SJSA1 (cell line): ENCODE measurements at regions not wholly inside any gene's neighbourhood (a gene's known extent, or its start where the extent isn't known, plus 50 kb on each side); places are given as distances from the start of the nearest gene placed in this dataset.

ENCODE experiments used
- DNase-seq, 2 experiments: peaks; one replicate each; pipeline ENCODE4 v3.0.0-alpha.2; 2015 to 2020; ENCODE audit warnings: low spot score in 2 of 2, low read depth in 1 of 2
- H3K27ac ChIP-seq: fragments of 250-450 bp; sonication (Bioruptor Pico); 2 replicates; pipeline ENCODE4 v1.5.1; 2020; ENCODE audit warnings: mild to moderate bottlenecking, moderate library complexity
- H3K27me3 ChIP-seq: fragments of 250-450 bp; sonication (Bioruptor Pico); replicated peaks from 2 replicates; pipeline ENCODE4 v1.5.1; 2020; ENCODE audit warnings: mild to moderate bottlenecking, moderate library complexity
- H3K36me3 ChIP-seq: fragments of 250-450 bp; sonication (Bioruptor Pico); 2 replicates; pipeline ENCODE4 v1.5.1; 2020; ENCODE audit warnings: mild to moderate bottlenecking
- H3K4me1 ChIP-seq: fragments of 250-450 bp; sonication (Bioruptor Pico); replicated peaks from 2 replicates; pipeline ENCODE4 v1.6.1; 2021; ENCODE audit warnings: mild to moderate bottlenecking
- H3K4me3 ChIP-seq: fragments of 250-450 bp; sonication (Bioruptor Pico); 2 replicates; pipeline ENCODE4 v1.5.1; 2020; ENCODE audit warnings: mild to moderate bottlenecking
- H3K9me3 ChIP-seq: fragments of 250-450 bp; sonication (Bioruptor Pico); replicated peaks from 2 replicates; pipeline ENCODE4 v1.5.1; 2020; ENCODE audit warnings: mild to moderate bottlenecking

- H3K4me3 ChIP-seq, result no peak overlapping the region
- H3K4me1 ChIP-seq, result no peaks in the 10 kb centered on the region
- H3K27me3 ChIP-seq, result no peaks in the 10 kb centered on the region
- H3K36me3 ChIP-seq, result no peaks in the 10 kb centered on the region
- H3K27ac ChIP-seq, result no peak overlapping the region
- H3K9me3 ChIP-seq, result no peaks in the 10 kb centered on the region
- no peak for DNase-seq
Measured at GRCh38 chr14:25120261-25120660, 70.3 kb upstream of the STXBP6 start.

DNA sequence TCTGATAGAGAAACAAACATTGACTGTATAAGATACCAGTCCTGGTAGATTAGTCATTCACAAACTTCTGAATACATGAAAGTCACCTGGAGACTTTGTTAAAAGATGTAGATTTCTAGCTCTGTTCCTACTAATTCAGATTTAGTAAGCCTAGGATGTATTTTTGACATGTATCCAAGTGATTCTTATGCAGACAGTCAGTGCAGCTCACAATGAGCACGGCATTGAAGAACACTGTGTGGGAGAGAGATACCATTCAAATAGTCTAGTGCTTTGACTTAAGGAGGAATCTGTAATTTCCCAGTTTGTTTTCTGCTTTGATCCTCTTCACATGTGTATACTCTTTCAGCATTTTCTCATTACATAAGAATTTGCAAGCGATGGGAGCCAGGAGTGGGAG is 68.7 kb upstream of the STXBP6 start:
- no peak overlapping the region for H3K27ac ChIP-seq
- no peaks in the 10 kb centered on the region for H3K27me3 ChIP-seq
- no peaks in the 10 kb centered on the region for H3K36me3 ChIP-seq
- no peak for DNase-seq
- H3K4me3 ChIP-seq, result no peak overlapping the region
- H3K4me1 ChIP-seq, result no peaks in the 10 kb centered on the region
- H3K9me3 ChIP-seq, result no peaks in the 10 kb centered on the region

GRCh38 chr14:25117342-25117741 is 67.4 kb upstream of the STXBP6 start:
- Histone ChIP-seq H3K9me3 (no peaks in the 10 kb centered on the region), H3K27ac (no peak overlapping the region), H3K36me3 (no peaks in the 10 kb centered on the region), H3K27me3 (no peaks in the 10 kb centered on the region), H3K4me3 (no peak overlapping the region), H3K4me1 (no peaks in the 10 kb centered on the region)
- no peak for DNase-seq

- H3K4me3 ChIP-seq, result no peak overlapping the region
- no peaks in the 10 kb centered on the region for H3K36me3 ChIP-seq
- no peaks in the 10 kb centered on the region for H3K4me1 ChIP-seq
- DNase-seq, result no peak
- H3K27ac ChIP-seq, result no peak overlapping the region
- no peaks in the 10 kb centered on the region for H3K9me3 ChIP-seq
- H3K27me3 ChIP-seq, result no peaks in the 10 kb centered on the region
Measured at GRCh38 chr14:25116607-25117006, 66.7 kb upstream of the STXBP6 start.

- Histone ChIP-seq H3K36me3 (no peaks in the 10 kb centered on the region), H3K4me1 (no peaks in the 10 kb centered on the region), H3K27ac (no peak overlapping the region), H3K9me3 (no peaks in the 10 kb centered on the region), H3K4me3 (no peak overlapping the region), H3K27me3 (no peaks in the 10 kb centered on the region)
- DNase-seq, result no peak
Measured at GRCh38 chr14:25113394-25113793, 63.4 kb upstream of the STXBP6 start.

DNA sequence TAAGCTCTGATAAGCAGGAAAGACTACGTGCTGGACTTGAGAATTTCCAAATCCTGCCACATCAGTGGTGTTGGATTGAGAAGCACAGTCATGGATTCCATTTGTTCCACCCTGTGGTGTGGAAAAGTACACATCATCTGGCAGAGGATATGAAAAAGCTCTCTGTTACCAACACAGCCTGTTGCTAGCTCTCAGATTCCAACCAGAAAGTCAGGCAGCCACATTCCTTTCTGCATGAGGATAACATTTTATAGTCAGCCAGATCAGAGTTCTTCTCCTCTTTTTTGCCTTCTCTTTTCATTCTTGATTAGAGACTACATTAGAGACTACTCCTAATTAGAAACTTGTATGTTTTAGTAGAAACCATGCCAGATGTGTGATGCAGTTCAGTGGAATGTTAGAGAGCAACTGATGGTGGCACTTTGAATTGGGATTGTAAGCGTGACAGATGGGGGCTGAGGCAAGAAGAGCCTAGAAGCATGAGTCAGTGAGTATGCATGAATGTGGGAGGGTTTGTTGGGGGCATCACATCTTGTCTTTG is 61.2 kb upstream of the STXBP6 start:
- Histone ChIP-seq H3K4me3 (no peak overlapping the region), H3K9me3 (no peaks in the 10 kb centered on the region), H3K36me3 (no peaks in the 10 kb centered on the region), H3K4me1 (no peaks in the 10 kb centered on the region), H3K27ac (no peak overlapping the region), H3K27me3 (no peaks in the 10 kb centered on the region)
- no peak for DNase-seq

- Histone ChIP-seq H3K4me1 (no peaks in the 10 kb centered on the region), H3K27me3 (no peaks in the 10 kb centered on the region), H3K27ac (no peak overlapping the region), H3K4me3 (no peak overlapping the region), H3K9me3 (no peaks in the 10 kb centered on the region), H3K36me3 (no peaks in the 10 kb centered on the region)
- DNase-seq, result no peak
Measured at GRCh38 chr14:25110106-25110505, 60.2 kb upstream of the STXBP6 start.

- no peak overlapping the region for H3K27ac ChIP-seq
- no peak overlapping the region for H3K4me3 ChIP-seq
- H3K36me3 ChIP-seq, result no peaks in the 10 kb centered on the region
- DNase-seq, result no peak
- no peaks in the 10 kb centered on the region for H3K27me3 ChIP-seq
- no peaks in the 10 kb centered on the region for H3K4me1 ChIP-seq
- H3K9me3 ChIP-seq, result no peaks in the 10 kb centered on the region
Measured at GRCh38 chr14:25108959-25109358, 59.0 kb upstream of the STXBP6 start.

DNA sequence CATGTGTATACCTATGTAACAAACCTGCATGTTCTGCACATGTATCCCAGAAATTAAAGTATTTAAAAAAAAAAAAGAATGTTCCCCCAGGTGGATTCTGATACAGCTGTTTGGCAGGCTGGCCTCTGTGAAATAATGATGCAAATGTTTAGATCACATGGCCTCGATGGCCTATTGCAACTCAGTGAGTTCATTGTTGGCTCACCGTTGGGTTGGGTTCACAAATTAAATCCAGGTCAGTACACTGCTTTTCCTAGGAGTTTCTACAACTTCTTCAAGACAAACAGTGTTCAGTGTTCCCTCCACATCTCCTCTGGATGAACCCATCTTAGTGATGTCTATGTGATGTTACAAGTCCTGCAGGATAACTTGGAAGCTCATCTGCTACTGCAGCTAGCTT is 58.3 kb upstream of the STXBP6 start:
- no peaks in the 10 kb centered on the region for H3K36me3 ChIP-seq
- H3K4me1 ChIP-seq, result no peaks in the 10 kb centered on the region
- H3K4me3 ChIP-seq, result no peak overlapping the region
- no peaks in the 10 kb centered on the region for H3K9me3 ChIP-seq
- H3K27me3 ChIP-seq, result no peaks in the 10 kb centered on the region
- H3K27ac ChIP-seq, result no peak overlapping the region
- no peak for DNase-seq

DNA sequence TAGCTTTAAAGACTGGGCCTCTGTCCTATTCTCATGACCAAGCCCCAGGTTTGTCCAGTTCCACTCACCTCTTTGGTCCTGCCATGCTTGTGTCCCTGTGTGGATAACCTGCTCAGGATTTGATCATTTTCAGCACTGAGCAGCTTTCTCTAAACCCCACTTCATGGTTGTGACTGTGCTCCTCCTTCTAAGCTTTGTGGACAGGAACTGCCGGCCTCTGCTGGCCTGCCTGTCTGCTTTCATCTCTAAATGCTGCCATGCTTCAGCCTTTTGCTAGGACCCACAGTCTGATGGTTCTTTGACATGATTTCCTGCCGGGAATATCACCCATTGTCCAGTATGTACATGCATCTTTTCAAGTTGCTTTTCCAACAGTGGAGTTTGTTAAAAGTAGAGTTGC is 53.9 kb upstream of the STXBP6 start:
- DNase-seq, result no peak

DNA sequence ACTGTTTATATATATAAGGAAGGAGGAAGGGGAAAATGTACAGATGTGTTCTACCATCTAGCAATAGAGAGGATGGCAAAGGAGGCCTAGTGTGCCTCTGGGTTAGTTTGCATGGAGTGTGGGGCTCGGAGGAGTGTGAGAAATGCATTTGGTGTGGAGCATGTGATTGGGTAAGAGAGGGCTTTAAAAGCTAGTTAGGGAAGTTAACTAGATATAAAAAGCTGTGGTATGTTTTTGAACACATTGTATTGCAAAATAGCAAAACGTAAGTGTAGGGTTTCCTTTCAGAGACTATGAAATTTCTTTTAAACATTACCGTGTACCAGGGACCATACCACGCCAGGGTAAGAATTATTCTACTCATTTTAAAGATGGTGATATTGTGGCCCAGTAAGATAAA is 53.3 kb upstream of the STXBP6 start:
- no peaks in the 10 kb centered on the region for H3K9me3 ChIP-seq

More for the DNA sequence above, 53.9 kb upstream of the STXBP6 start:
- Histone ChIP-seq H3K36me3 (no peaks in the 10 kb centered on the region), H3K4me1 (no peaks in the 10 kb centered on the region), H3K4me3 (no peak overlapping the region), H3K9me3 (no peaks in the 10 kb centered on the region), H3K27me3 (no peaks in the 10 kb centered on the region), H3K27ac (no peak overlapping the region)

DNA sequence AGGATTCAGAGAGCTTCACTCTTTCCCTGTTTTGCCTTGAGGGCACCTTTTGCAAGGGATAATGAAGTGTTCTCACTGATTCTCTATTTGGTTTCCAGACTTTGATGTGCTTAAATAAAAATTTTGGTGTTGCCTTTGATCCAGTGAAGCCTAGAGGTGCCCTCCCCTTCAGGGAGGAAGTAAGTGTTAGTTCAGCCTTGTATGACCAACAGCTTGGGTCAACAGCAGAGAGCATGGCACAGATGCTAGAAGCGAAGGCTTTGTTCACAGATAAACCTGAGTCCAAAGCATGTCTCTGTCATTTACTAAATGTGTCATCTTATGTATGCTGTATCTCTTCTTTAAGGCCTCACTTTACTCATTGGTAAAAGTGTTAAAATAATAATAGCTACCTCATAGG is 52.8 kb upstream of the STXBP6 start:
- H3K27ac ChIP-seq, result no peak overlapping the region
- H3K4me3 ChIP-seq, result no peak overlapping the region
- no peaks in the 10 kb centered on the region for H3K9me3 ChIP-seq
- no peak for DNase-seq
- H3K36me3 ChIP-seq, result no peaks in the 10 kb centered on the region
- H3K27me3 ChIP-seq, result no peaks in the 10 kb centered on the region
- no peaks in the 10 kb centered on the region for H3K4me1 ChIP-seq

More for the DNA sequence above, 53.3 kb upstream of the STXBP6 start:
- no peaks in the 10 kb centered on the region for H3K27me3 ChIP-seq
- H3K4me1 ChIP-seq, result no peaks in the 10 kb centered on the region
- no peak for DNase-seq
- H3K4me3 ChIP-seq, result no peak overlapping the region
- H3K27ac ChIP-seq, result no peak overlapping the region
- H3K36me3 ChIP-seq, result no peaks in the 10 kb centered on the region

DNA sequence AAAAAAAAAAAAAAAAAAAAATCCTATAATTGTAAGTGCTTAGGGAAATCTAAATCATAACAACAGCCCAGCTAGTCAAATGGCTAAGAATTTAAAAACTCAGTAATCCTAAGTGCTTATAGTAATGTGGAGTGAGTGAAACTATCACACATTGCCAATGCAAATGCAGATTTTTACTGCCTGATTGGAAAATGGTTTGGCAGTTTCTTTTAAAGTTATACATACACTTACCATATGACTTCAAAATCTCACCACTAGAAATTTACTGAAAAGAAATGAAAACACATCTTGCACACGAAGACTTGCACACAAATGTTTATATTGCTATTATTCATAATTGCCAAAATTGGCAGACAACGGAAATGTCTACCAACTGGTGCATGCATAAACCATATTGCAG is 51.3 kb upstream of the STXBP6 start:
- Histone ChIP-seq H3K4me3 (no peak overlapping the region), H3K27me3 (no peaks in the 10 kb centered on the region), H3K36me3 (no peaks in the 10 kb centered on the region), H3K4me1 (no peaks in the 10 kb centered on the region), H3K27ac (no peak overlapping the region), H3K9me3 (no peaks in the 10 kb centered on the region)
- no peak for DNase-seq
